Left lung (tissue), 4 donors: ENCODE measurements at regions not wholly inside any gene's neighbourhood (a gene's known extent, or its start where the extent isn't known, plus 50 kb on each side); places are given as distances from the start of the nearest gene placed in this dataset.

Experiments
- ATAC-seq: fragments of 200-7000 bp; cut with Tn5 transposase; one replicate; pipeline ENCODE4 v1.9.1; 2020; ENCODE audit warnings: moderate library complexity
- DNase-seq, 4 donors: peaks; one replicate each; pipeline ENCODE4 v3.0.0-alpha.2; 2013 to 2020
- H3K27ac ChIP-seq, 2 donors: fragments of 200-600 bp; sonication (generic) in 1 of 2; one replicate each; pipeline versions ENCODE4 v1.5.0 to v1.8.0; 2020 to 2021
- H3K27me3 ChIP-seq, 2 donors: fragments of 200-600 bp; sonication (generic) in 1 of 2; one replicate each; pipeline versions ENCODE4 v1.5.0 to v1.8.0; 2020 to 2021
- H3K36me3 ChIP-seq, 2 donors: fragments of 200-600 bp; sonication (generic) in 1 of 2; one replicate each; pipeline versions ENCODE4 v1.5.0 to v1.8.0; 2020 to 2021
- H3K4me1 ChIP-seq, 2 donors: fragments of 200-600 bp; one replicate each; pipeline ENCODE4 v1.8.0; 2021
- H3K4me3 ChIP-seq, 2 donors: fragments of 200-600 bp; sonication (generic) in 1 of 2; one replicate each; pipeline versions ENCODE4 v1.5.0 to v1.8.0; 2020 to 2021; ENCODE audit warnings: mild to moderate bottlenecking in 1 of 2
- H3K9me3 ChIP-seq, 2 donors: fragments of 200-600 bp; sonication (generic) in 1 of 2; one replicate each; pipeline versions ENCODE4 v1.5.0 to v1.8.0; 2020 to 2021
- CTCF ChIP-seq, 2 donors: fragments of 200-600 bp; sonication (generic) in 1 of 2; IDR thresholded peaks; one replicate each; pipeline versions ENCODE4 v1.5.0 to v1.8.0; 2021; ENCODE audit warnings: antibody characterized with exemption in 2 of 2
- intact Hi-C, 2 donors: fragments of 100-400 bp; cut with DNase I; formaldehyde crosslinking; loops; one replicate each; pipeline versions ENCODE4 v1.11.2 to v1.14.2; 2022
- donor health status: DM: no; HTN: yes; CAD: no.
- donor health status: DM: no; HTN: no; CAD: no.

GRCh38 chr4:31169846-31170245, 449.7 kb downstream of the PCDH7 start:
- H3K4me1 ChIP-seq, result no peaks in the 10 kb centered on the region
- ATAC-seq (no peak), DNase-seq (no peak)
- intact Hi-C loops, result no loop called here
- H3K4me3 ChIP-seq, result no peak overlapping the region
- H3K27ac ChIP-seq, result no peak overlapping the region
- H3K36me3 ChIP-seq, result no peaks in the 10 kb centered on the region
- H3K9me3 ChIP-seq, result no peaks in the 10 kb centered on the region
- no peaks in the 10 kb centered on the region for H3K27me3 ChIP-seq
- TF ChIP-seq CTCF (IDR thresholded peaks at IDR 0.05), result no peak

DNA sequence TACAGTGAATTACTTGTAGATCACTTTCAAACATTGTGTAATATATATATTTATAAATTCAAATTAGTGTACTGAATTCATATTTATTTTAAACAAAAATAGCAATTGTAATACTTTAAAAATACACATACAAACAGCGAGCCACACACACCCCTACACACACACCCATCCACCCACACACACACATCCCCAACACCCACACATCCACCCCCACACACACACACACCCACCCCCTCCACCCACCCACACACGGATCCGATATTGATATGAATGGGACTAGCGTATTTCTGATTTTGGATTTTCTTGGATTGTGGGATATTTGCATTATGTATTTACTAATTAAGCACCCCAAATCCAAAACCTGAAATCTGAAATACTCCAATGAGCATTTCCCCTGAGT, 451.2 kb downstream of the PCDH7 start:
- no peaks in the 10 kb centered on the region for H3K36me3 ChIP-seq
- ATAC-seq (no peak), DNase-seq (no peak)
- no peaks in the 10 kb centered on the region for H3K9me3 ChIP-seq
- no peak for TF ChIP-seq CTCF (IDR thresholded peaks at IDR 0.05)
- H3K4me1 ChIP-seq, result no peaks in the 10 kb centered on the region
- no peaks in the 10 kb centered on the region for H3K27me3 ChIP-seq
- H3K27ac ChIP-seq, result no peak overlapping the region
- H3K4me3 ChIP-seq, result no peak overlapping the region
- intact Hi-C loops, result no loop called here

- DNase-seq (no peak), ATAC-seq (no peak)
- intact Hi-C loops, result no loop called here
- H3K4me3 ChIP-seq, result no peak overlapping the region
- no peaks in the 10 kb centered on the region for H3K4me1 ChIP-seq
- no peak for TF ChIP-seq CTCF (IDR thresholded peaks at IDR 0.05)
- no peak overlapping the region for H3K27ac ChIP-seq
- no peaks in the 10 kb centered on the region for H3K9me3 ChIP-seq
- no peaks in the 10 kb centered on the region for H3K27me3 ChIP-seq
- no peaks in the 10 kb centered on the region for H3K36me3 ChIP-seq
These were observed 455.2 kb downstream of the PCDH7 start for GRCh38 chr4:31175242-31175910.

DNA sequence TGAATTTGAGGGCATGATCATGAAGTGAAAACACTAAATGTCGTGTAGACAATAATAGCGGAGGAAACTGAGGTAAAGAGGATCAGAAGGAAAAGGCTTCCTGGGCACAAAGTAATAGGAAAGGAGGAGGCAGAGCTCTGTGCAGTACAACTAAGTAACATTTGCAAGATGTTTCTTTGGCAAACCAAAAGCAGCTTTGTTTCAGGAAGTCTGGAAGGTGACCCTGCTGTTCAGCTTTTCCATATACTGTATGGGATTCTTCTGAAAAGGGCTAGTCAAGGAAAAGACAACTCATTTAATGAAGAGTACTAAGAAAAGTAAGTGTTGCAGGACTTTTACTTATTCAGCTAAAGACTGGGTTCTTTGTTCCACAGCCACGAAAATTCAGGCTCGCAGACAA, 463.1 kb downstream of the PCDH7 start:
- Histone ChIP-seq H3K4me3 (no peak overlapping the region), H3K9me3 (peaks cover 0 to 12% of the 10 kb centered on the region in 2 donors), H3K27me3 (no peaks in the 10 kb centered on the region), H3K36me3 (no peaks in the 10 kb centered on the region), H3K4me1 (no peaks in the 10 kb centered on the region), H3K27ac (no peak overlapping the region)
- no peak for ATAC-seq
- DNase-seq, result no peak
- no peak for TF ChIP-seq CTCF (IDR thresholded peaks at IDR 0.05)
- intact Hi-C loops, result no loop called here

DNA sequence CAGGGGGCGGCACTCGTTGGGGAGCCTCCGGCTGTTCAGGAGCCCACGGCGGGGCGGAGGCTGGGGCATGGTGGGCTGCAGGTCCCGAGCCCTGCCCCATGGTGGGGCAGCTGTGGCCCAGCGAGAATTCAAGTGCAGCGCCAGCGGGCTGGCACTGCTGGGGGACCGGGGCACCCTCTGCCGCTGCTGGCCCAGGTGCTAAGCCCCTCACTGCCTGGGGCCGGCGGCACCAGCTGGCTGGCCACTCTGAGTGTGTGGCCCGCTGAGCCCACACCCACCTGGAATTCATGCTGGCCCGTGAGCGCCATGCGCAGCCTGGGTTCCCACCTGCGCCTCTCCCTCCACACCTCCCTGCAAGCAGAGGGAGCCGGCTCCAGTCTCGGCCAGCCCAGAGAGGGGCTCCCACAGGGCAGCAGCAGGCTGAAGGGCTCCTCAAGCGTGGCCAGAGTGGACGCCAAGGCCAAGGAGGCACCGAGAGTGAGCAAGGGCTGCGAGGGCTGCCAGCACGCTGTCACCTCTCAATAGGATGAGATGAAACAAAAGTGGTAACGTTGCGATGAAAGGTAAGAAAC, 464.9 kb downstream of the PCDH7 start:
- Histone ChIP-seq H3K9me3 (peaks cover 0 to 12% of the 10 kb centered on the region in 2 donors), H3K4me1 (no peaks in the 10 kb centered on the region), H3K4me3 (no peak overlapping the region), H3K27ac (no peak overlapping the region), H3K36me3 (no peaks in the 10 kb centered on the region), H3K27me3 (no peaks in the 10 kb centered on the region)
- TF ChIP-seq CTCF (IDR thresholded peaks at IDR 0.05), result no peak
- intact Hi-C loops, result no loop called here
- ATAC-seq (no peak), DNase-seq (peak in 1 of 4 donors; percentile 76)
